HG03135 (cell line): ENCODE measurements at regions not wholly inside any gene's neighbourhood (a gene's known extent, or its start where the extent isn't known, plus 50 kb on each side); places are given as distances from the start of the nearest gene placed in this dataset.

Experiments used
- ATAC-seq: cut with Tn5 transposase; IDR thresholded peaks from one replicate; pipeline ENCODE4 v1.9.1; 2021; ENCODE audit warnings: mild to moderate bottlenecking, moderate library complexity; ENCODE audit not compliant: unreplicated experiment

DNA sequence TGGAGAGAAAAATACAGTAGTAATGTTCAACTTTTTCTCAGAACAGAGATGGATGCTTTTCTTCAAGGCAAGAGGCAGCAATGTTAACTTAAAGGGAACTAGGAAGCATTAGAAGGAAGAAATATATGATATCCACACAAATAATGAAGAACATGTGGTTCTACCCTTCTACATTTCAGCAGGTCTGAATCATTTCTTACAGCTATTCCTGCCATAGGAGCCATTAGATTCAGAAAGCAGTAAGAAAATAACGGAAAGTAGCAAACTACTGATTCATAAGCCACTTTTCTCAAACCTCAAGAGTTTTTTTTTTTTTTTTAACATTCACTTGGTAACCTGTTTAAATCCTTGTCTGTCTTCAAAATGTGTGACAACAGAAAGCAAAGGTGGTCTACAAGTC, 1251.6 kb upstream of the AGA start:
- no peak for ATAC-seq

- no peak for ATAC-seq
Measured at GRCh38 chr4:178696515-178696914, 1254.3 kb upstream of the AGA start.

DNA sequence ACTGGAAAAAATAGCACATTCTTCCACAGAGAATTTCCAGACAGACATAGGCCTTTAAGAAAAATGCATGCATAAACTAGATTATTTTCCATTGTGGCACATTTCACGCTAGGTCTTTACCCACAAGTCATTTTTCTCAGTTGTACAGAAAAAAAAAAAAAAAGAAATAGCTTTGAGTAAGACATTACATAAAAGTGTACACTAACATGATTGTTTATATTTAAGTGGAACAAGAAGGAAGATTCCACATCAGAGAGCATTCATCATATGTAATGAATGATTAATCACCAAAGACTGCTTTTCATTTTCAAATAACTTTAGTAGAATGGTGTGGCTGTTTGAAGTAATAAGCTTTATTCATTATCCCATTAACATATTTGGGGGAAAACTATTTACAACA, 1270.2 kb upstream of the AGA start:
- no peak for ATAC-seq

GRCh38 chr4:178738026-178738425, 1295.8 kb upstream of the AGA start:
- no peak for ATAC-seq

GRCh38 chr4:178745203-178745602, 1303.0 kb upstream of the AGA start:
- ATAC-seq: no peak

DNA sequence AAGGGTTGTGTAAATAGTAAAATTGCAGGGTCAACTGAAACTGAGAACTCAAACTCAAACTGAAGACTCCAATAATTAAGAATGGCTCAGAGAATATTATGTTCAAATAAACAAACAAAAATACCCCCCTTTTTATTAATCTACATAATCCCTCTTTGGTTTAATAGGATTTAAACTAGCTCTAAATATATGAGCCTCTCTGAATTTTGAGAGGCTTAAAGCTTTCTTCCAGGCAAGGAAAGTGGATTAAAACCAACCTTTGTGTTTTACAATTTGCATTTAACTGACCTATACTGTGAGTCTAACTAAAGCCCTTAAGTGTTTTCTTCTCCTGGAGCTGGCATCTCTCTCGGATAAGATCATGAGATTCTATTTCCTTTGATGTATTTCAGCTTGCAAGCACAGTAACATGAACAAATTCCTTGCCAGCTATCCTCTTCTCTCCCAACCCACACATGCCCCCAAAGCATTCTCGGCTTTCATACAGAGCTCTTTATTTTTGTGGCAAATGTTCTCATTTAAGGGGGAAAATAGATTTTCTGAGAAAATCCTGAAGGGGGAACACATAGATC, 1310.8 kb upstream of the AGA start:
- no peak for ATAC-seq

DNA sequence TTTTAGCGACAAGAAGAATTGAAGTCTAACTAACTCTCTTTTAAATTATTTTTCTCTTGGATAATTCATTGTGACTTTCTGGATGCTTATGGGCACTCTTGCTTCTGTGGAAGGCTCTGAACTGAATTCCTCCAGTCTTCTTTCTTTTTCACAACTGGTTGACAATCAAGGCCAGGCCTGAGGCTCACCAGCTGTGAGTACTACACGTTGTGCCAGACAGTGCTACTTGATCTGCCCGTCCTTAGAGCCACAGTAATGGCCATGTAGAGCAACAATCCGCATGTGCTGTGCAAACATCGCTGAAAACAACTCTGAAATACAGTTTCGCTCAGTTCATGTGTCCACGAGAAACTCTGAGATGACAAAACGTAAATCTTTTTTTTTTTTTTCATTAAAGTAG, 1336.3 kb upstream of the AGA start:
- no peak for ATAC-seq

GRCh38 chr4:178781779-178782178, 1339.5 kb upstream of the AGA start:
- ATAC-seq: no peak

- ATAC-seq: no peak
Measured at GRCh38 chr4:178784491-178784890, 1342.3 kb upstream of the AGA start.

DNA sequence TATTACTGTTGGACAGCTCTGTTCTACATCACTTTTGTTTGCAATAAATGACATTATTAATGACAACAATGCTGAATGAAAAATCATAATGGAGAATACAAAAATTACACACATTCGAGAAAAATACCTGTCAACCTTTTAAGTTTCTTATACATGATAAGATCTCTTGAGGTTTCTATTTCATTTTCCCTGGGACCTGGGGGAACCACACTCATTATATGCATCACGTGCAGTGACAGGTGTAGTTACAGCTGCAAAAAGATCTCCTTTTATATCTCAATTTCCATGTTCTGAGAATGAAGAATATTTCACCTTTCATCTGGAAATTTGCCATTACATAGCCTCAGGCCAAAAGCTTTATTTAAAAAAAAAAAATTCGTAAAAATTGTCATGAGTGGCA, 1347.0 kb upstream of the AGA start:
- no peak for ATAC-seq

DNA sequence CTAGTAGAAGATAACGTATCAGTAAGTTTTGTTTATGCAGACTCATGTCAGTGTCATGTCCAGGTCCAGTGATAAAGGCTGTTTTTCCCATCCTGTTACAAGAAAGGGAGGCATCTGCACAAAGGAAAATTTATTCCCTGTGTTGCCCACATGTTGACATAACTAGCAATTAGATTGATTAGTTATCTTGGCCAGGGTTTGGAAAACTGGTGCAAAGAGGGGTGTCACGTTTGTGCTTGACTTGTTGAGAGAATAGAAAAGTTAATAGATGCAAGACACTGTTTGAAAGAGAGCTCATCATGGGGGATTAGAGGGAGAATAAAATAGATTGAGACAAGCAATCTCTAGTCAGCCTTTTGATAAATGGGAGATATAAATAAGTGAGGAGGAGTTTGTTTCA, 1357.0 kb upstream of the AGA start:
- no peak for ATAC-seq

GRCh38 chr4:178808106-178808505, 1365.9 kb upstream of the AGA start:
- no peak for ATAC-seq

- no peak for ATAC-seq
Measured at GRCh38 chr4:178809921-178810320, 1367.7 kb upstream of the AGA start.

- ATAC-seq: no peak
Measured at GRCh38 chr4:178811356-178811755, 1369.1 kb upstream of the AGA start.

GRCh38 chr4:178812866-178813265, 1370.6 kb upstream of the AGA start:
- ATAC-seq: no peak

- no peak for ATAC-seq
Measured at GRCh38 chr4:178814908-178815307, 1372.7 kb upstream of the AGA start.

DNA sequence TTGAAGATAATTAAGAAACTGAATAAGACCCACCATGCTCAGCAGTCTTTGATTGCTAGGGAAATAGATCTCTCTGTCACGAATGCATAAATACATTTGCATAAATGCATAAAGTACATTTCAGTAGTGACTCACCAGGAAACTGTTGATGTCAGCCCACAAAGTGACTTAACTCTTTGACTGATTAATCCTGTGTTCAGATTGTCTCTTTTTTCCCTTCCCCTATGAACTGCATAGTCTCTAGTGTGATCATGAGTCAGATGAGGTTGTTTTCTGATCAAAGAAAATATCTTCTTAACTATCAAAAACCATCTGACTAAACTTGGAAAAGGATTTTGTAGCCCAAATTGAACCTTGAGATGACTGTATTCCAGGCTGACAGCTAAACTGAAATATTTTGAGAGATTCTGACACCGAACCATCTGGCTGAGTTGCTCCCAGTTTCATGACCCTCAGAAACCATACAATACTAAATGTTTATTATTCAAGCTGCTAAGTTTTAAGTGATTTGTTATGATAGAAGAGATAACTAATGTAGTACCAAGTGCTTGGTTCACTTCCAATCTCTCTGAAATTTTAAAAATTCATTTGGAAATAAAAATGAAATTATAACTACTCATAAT, 1381.5 kb upstream of the AGA start:
- ATAC-seq: no peak

DNA sequence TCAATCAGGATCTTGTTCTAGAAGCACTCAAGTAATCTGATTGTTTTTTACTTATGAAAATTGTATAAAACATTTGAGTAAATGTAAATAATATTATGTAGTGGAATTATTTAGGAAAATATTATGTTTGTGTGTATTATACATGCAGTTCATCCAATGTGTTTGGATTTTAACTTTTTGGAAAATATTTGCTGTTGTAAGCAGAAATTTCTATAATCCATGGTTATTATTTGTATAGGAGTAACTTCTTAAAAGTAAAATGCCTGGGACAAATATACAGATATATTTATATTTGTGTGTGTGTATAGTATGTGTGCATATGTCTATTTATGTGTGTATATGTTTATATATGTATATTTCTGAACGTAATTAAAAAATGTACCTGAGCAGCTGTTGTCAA, 1394.6 kb upstream of the AGA start:
- ATAC-seq: no peak

GRCh38 chr4:178838776-178839175, 1396.5 kb upstream of the AGA start:
- ATAC-seq: no peak

DNA sequence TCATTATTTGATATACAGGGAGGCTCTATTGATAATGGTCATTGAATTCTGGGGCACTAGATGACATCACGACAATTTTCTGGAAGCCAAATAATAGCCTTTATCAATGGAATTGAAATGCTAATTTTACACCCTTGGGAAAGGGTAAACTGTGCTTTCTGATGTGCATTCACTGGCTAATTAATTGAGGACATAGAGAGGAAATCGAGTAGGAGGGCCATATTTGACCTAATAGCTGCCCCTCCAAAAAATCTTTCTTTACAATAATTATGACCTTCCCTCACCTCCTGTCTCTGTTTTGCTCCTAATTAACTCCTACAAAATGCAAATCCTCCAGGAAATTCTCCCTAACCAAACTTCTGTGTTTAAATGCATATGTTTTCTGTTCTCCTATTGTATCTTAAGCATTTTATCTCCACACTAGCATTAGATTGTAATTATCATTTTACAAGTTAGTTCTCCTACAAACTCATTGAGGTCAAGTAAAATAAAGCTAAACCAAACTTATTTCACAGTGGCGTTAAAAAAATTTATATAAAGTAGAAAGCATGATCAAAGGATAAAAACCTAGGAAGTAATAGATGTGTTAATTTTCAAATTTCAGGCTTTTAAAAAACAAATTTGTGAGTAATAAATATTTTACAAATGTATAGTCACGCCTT, 1414.0 kb upstream of the AGA start:
- ATAC-seq: no peak

DNA sequence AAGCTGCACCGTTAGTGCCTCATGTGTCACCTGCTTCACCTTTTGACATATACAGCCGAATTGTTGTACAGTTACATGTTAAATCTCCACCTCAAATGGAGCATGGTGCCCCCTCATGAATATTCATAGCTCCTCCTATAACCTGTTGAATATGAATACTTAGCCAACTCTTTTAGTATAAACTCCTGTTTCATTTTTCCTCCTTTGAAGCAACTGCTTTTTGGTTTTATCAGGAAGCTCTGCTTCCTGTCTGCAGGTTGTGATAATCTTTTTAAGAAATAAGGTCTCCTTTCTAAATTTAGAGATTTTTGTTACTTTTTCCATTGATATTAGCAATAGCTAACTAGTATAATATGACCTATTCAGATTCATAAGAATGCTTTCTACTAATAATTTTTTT, 1429.2 kb upstream of the AGA start:
- no peak for ATAC-seq

- no peak for ATAC-seq
Measured at GRCh38 chr4:178881937-178882336, 1439.7 kb upstream of the AGA start.

GRCh38 chr4:178894126-178894525, 1451.9 kb upstream of the AGA start:
- ATAC-seq: no peak
